Stimulated activated effector memory CD8-positive, alpha-beta T cell treated with anti-CD3 and anti-CD28 coated beads, Interleukin-12 subunit alpha, Interleukin-12 subunit beta, amount 100 ng/mL, for 72 hours (primary cell): ENCODE measurements at regions not wholly inside any gene's neighbourhood (a gene's known extent, or its start where the extent isn't known, plus 50 kb on each side); places are given as distances from the start of the nearest gene placed in this dataset.
"Not testable (repeated sequence)": the region's sequence is repeated elsewhere in the genome, so short reads cannot be mapped to it uniquely, and the experiment has no call there.

ENCODE experiments used
- ATAC-seq: fragments of 150-1000 bp; cut with Tn5 transposase; 2 replicates; pipeline ENCODE4 v1.10.0; 2021
- DNase-seq, 2 donors: peaks; one replicate each; pipeline ENCODE4 v3.0.0; 2021 to 2022; ENCODE audit warnings: low spot score in 2 of 2
- H3K27ac Mint-ChIP-seq: one replicate; pipeline ENCODE4 v1.8.0; 2022; ENCODE audit warnings: mild to moderate bottlenecking, mixed read lengths
- H3K36me3 Mint-ChIP-seq: one replicate; pipeline ENCODE4 v1.8.0; 2022; ENCODE audit warnings: mild to moderate bottlenecking, mixed read lengths
- H3K4me1 Mint-ChIP-seq: one replicate; pipeline ENCODE4 v1.8.0; 2022; ENCODE audit warnings: mixed read lengths
- H3K4me3 Mint-ChIP-seq: one replicate; pipeline ENCODE4 v1.8.0; 2022; ENCODE audit warnings: mild to moderate bottlenecking, mixed read lengths
- H3K9me3 Mint-ChIP-seq: one replicate; pipeline ENCODE4 v1.8.0; 2022; ENCODE audit warnings: mixed read lengths

DNA sequence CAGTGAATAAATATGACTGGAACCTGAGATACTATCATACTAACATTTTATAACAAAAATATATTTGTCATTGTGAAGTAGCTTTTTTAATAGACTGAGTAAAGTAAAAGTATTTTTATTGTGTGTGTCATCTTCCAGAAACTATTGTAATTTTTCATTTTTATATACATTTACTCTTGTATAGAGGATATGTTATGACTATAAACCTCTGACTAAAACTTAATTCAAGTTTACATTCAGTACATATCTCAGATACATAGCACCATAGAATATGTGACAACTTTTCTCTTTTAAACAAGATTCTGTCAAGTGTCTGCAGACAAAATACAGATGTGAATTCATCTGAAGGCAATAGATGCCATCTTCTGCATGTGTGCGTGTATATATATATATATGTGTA is 704.3 kb downstream of the SLITRK1 start:
- Mint-ChIP-seq H3K27ac (no peak overlapping the region), H3K36me3 (no peaks in the 10 kb centered on the region), H3K4me3 (no peak overlapping the region), H3K9me3 (peaks cover 19% of the 10 kb centered on the region), H3K4me1 (no peaks in the 10 kb centered on the region)
- no peak for DNase-seq
- ATAC-seq, result no peak

DNA sequence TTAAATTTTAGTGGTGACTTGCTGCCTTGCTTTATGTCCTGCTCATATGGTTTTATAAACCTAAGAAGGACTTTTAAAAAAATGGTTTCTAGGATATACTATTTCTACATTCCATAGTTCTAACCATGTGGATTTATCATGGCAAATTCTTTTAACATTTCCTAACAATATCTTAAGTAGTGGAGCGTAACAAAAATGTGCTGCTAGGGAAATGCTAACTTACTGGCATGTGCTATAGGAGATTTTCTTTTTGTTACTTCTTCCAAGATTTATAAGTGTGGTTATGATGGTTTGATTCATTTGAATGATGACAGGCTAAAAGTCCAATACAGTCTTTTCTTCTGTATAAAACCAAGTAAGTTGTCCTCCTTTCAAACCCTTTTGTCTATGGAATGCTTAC is 713.7 kb downstream of the SLITRK1 start:
- Mint-ChIP-seq H3K9me3 (peaks cover 15% of the 10 kb centered on the region), H3K4me3 (no peak overlapping the region), H3K27ac (no peak overlapping the region), H3K4me1 (no peaks in the 10 kb centered on the region), H3K36me3 (no peaks in the 10 kb centered on the region)
- no peak for ATAC-seq
- no peak for DNase-seq

DNA sequence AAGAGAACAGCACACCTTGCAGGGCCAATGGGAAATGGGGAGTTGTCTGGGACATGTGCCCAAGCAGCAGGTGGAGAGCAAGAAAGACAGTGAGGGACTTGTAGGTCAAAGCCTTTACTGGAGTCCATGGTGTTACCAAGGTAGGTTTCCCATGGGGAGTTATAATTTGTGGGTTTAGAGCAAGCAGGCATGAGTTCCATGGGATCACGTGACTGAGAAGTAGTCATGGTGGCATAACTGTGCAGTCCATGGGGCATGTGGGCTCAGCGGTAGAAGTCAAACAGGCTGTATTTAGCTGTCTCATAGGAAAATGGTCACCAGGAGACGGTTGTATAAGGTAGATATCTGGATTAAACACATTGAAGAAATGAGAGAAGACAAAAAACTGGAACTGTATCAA is 715.1 kb downstream of the SLITRK1 start:
- no peaks in the 10 kb centered on the region for H3K4me1 Mint-ChIP-seq
- peaks cover 6% of the 10 kb centered on the region for H3K9me3 Mint-ChIP-seq
- ATAC-seq, result no peak
- H3K4me3 Mint-ChIP-seq, result no peak overlapping the region
- DNase-seq, result no peak
- no peaks in the 10 kb centered on the region for H3K36me3 Mint-ChIP-seq
- no peak overlapping the region for H3K27ac Mint-ChIP-seq

DNA sequence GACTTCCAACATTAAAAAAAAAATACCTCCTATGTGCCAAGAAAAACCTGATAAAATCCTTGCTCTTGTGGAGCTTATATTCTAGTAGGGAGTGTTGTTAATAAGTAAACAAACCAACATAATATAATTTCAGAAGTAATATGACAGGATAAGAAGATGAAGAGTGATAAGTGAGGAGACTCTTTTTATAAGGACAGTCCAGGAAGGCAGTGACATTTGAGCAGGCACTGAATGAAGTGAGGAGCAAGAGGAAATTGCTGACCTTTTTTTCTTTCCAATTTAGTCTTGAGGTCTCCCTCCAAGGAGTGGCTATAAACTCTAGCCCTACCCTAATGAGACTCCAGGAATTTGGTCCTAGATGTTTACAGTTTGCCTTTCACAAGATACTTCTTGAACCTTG is 715.7 kb downstream of the SLITRK1 start:
- ATAC-seq, result no peak
- no peak overlapping the region for H3K27ac Mint-ChIP-seq
- peaks cover 6% of the 10 kb centered on the region for H3K9me3 Mint-ChIP-seq
- no peak overlapping the region for H3K4me3 Mint-ChIP-seq
- no peaks in the 10 kb centered on the region for H3K36me3 Mint-ChIP-seq
- no peaks in the 10 kb centered on the region for H3K4me1 Mint-ChIP-seq
- DNase-seq, result no peak

DNA sequence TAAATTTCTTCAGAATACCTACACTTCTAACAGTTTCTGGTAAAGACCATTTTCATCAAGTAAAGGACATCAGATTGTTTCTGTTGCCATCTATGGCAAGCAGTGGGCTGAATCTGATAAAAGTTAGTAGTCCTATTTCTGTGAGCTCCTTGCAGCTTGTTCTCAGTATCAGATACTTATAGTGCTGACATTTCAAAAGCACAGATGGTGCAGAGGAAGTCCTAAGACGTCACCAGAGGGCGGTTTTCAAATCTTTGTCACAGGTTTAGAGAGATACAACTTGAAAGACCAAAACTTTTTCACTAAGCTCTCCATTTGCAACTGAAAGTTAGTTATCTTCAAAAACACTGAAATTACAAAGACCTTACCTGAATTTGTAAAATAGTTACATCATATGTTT is 719.8 kb downstream of the SLITRK1 start:
- no peak for DNase-seq
- Mint-ChIP-seq H3K27ac (no peak overlapping the region), H3K36me3 (no peaks in the 10 kb centered on the region), H3K9me3 (peaks cover 6% of the 10 kb centered on the region), H3K4me3 (no peak overlapping the region), H3K4me1 (no peaks in the 10 kb centered on the region)
- ATAC-seq, result no peak

DNA sequence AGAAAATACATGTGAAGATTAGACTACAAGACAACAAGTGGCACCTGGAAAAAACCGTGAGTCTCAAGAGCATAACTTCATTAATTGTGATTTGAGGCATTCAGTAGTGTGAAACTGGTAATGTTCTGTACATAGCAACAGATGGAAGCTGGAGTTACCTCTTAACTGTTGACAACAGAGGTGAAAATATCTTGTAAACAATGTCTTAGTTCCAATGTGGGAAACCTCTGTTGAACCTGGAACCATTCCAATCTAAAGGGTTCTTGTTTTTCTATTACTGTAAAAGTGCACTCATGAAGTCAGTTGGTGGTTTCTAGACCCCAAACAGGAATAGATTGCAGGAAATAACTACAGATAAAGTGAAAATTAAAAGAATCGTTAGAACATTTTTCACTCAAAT is 728.4 kb downstream of the SLITRK1 start:
- Mint-ChIP-seq H3K4me3 (no peak overlapping the region), H3K4me1 (no peaks in the 10 kb centered on the region), H3K27ac (no peak overlapping the region), H3K9me3 (peaks cover 5% of the 10 kb centered on the region), H3K36me3 (no peaks in the 10 kb centered on the region)
- DNase-seq (no peak), ATAC-seq (no peak)

DNA sequence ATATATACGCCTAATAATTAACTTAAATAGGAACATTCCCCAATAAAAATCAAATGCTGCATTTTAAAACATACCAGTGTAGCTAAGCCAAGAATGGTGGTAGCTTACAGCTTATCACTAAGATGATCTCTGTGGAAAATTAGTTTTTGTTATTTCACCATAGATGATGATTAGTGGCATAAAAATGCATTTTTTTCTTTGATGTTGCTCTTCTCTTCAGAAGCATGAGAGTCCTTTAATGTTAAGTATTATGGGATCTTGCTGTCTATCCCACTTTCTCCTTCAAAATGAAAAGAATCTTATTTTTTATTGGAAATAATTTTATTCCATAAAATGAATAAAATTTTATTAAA is 731.0 kb downstream of the SLITRK1 start:
- ATAC-seq (no peak), DNase-seq (no peak)
- no peaks in the 10 kb centered on the region for H3K36me3 Mint-ChIP-seq
- peaks cover 7% of the 10 kb centered on the region for H3K9me3 Mint-ChIP-seq
- H3K4me1 Mint-ChIP-seq, result no peaks in the 10 kb centered on the region
- H3K27ac Mint-ChIP-seq, result no peak overlapping the region
- no peak overlapping the region for H3K4me3 Mint-ChIP-seq

DNA sequence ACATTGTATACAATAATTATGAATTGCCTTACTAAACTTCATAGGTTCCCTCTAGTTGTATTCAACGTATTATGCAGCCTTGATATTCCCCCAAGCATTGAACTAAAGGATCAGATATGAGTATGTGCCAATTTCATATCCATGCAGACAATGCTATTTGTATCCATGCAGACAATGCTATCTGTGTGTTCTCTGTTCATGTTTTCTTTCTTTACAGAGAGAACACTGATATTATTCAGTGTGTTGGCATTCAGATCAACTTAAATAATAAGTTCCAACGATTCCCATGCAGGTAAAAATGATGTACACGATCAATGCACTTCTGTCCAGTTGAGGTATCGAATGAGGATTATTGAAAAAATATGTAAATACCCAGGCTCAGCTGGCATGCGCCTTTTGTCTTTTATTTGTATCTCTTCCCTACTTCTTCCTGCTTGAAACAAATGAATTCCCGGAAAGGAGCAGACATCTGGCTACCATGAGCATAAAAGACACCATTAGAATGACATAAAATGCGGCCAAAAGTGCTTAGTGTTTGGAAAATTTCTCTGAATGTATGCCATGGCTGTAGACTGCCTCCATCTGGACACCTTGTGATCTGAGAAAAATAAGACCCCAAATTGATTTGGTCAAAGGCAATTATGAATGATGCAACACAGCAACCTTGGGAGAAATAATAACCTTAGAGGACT is 731.5 kb downstream of the SLITRK1 start:
- DNase-seq (no peak), ATAC-seq (no peak)
- Mint-ChIP-seq H3K27ac (no peak overlapping the region), H3K36me3 (no peaks in the 10 kb centered on the region), H3K4me1 (no peaks in the 10 kb centered on the region), H3K4me3 (no peak overlapping the region), H3K9me3 (peaks cover 7% of the 10 kb centered on the region)

DNA sequence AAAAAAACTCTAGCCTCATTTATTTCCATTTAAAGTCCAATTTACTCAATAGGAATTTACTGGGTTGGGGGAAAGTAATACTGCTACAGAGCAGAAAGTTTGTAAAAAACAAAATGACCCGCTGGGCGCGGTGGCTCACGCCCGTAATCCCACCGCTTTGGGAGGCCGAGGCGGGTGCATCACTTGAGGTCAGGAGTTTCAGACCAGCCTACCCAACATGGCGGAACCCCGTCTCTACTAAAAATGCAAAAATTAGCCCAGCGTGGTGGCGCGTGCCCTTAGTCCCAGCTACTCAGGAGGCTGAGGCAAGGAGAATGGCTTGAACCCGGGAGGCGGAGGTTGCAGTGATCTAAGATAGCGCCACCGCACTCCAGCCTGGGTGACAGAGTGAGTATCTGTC is 745.6 kb downstream of the SLITRK1 start:
- H3K9me3 Mint-ChIP-seq, result peaks cover 2% of the 10 kb centered on the region
- DNase-seq (no peak), ATAC-seq (no peak)
- H3K36me3 Mint-ChIP-seq, result no peaks in the 10 kb centered on the region
- H3K4me1 Mint-ChIP-seq, result no peaks in the 10 kb centered on the region
- H3K4me3 Mint-ChIP-seq, result no peak overlapping the region
- H3K27ac Mint-ChIP-seq, result no peak overlapping the region

DNA sequence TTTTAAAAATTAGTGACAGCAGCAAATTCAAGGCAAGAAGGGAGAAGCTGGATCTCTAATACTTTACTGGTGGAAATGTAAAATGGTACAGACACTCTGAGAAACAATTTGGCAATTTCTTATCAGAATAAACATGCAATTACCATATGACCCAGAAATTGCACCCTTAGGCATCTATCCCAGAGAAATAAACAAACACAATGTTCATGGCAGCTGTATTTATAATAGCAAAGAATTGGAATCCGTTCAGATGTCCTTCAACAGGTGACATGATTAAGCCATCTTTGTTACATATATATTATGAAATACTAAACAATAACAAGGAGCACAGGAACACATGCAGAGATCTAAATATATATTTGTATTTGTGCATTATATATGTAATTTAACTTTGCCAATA is 756.5 kb downstream of the SLITRK1 start:
- ATAC-seq, result no peak
- Mint-ChIP-seq H3K36me3 (no peaks in the 10 kb centered on the region), H3K9me3 (peaks cover 2% of the 10 kb centered on the region), H3K4me1 (no peaks in the 10 kb centered on the region), H3K4me3 (no peak overlapping the region), H3K27ac (no peak overlapping the region)
- no peak for DNase-seq

DNA sequence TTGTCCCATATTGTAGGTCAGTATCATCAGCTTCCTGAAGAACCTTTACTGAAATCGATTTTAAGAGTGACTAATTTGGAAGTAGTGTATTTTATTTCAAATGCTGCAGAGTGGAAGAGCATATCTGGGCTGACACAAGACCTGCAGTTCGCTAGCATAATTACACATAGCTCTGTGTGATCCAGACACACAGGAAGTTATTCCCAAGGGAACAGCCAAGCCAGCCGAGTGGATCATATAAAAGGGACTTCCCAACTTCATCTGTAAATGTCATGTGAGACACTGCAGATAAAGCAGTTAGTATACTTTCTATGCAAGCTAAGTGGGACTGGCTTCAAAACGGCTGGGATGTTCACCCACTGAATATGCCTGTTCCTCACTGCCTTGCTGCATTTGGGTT is 760.4 kb downstream of the SLITRK1 start:
- Mint-ChIP-seq H3K9me3 (peaks cover 2% of the 10 kb centered on the region), H3K27ac (no peak overlapping the region), H3K36me3 (no peaks in the 10 kb centered on the region), H3K4me3 (no peak overlapping the region), H3K4me1 (no peaks in the 10 kb centered on the region)
- no peak for DNase-seq
- no peak for ATAC-seq

DNA sequence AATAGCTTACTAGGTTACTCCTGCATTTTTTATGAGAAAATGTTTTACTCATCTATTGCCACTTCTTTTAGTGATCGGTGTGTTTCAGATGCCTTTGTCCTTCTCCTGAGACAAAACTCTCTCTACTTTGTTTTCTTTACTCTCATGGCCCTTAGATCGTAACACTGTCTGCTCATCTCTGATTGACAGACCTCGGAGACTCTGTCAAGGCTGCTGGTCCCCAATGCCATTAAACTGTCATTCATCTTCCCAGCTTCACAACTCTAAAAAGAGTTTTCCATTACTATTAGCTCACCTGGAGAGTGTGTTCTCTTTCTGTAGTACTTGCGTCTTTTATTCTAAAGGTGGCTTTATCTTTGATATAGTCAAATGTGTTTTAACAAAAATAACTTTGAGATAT is 765.2 kb downstream of the SLITRK1 start:
- DNase-seq (no peak), ATAC-seq (no peak)
- Mint-ChIP-seq H3K27ac (no peak overlapping the region), H3K4me1 (no peaks in the 10 kb centered on the region), H3K4me3 (no peak overlapping the region), H3K36me3 (no peaks in the 10 kb centered on the region), H3K9me3 (peaks cover 5% of the 10 kb centered on the region)

DNA sequence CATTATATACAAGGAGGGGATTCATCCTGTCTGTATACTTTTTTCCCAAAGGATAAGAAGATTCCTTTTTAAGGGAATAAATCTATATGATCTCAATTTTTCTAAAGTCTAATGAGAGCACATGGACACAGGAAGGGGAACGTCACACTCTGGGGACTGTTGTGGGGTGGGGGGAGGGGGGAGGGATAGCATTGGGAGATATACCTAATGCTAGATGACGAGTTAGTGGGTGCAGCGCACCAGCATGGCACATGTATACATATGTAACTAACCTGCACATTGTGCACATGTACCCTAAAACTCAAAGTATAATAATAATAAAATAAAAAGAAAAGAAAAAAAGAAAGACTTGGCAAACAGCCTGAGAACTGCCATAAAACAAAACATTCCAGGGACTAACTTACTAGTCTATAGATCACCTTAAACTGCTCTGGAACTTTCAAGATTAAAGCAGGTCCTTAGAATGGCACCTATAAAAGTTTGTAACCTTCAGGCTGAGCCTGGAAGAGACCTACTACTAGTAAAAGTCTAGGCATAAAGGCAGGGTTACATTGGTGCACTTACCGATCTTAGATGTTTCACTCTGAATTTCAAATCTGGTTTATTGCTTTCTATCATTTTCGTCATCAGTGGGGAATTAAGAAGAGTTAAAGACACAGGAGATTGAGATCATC is 780.6 kb downstream of the SLITRK1 start:
- peaks cover 16% of the 10 kb centered on the region for H3K9me3 Mint-ChIP-seq
- ATAC-seq, DNase-seq, H3K4me1 Mint-ChIP-seq, H3K27ac Mint-ChIP-seq, H3K4me3 Mint-ChIP-seq, H3K36me3 Mint-ChIP-seq: not testable (repeated sequence)

DNA sequence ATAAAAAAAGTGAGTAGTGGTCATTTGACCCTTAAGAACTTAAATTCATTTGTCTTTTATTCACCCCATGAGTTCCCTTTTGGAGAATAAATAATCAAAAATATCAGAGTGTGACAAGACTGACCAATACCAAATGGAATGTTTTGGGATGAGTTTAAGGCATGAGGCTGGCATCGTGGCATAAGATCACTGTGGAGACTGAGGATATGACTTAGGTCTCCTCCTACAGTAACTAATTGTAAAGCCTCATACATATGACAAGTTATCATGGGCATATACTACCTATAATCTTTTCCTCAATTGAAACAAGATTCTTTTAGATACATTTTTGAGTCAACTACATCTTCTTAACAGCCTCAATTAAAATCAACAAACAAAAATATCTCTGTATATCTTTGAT is 782.0 kb downstream of the SLITRK1 start:
- ATAC-seq (no peak), DNase-seq (no peak)
- H3K4me1 Mint-ChIP-seq, result no peaks in the 10 kb centered on the region
- H3K27ac Mint-ChIP-seq, result no peak overlapping the region
- peaks cover 18% of the 10 kb centered on the region for H3K9me3 Mint-ChIP-seq
- no peak overlapping the region for H3K4me3 Mint-ChIP-seq
- no peaks in the 10 kb centered on the region for H3K36me3 Mint-ChIP-seq

DNA sequence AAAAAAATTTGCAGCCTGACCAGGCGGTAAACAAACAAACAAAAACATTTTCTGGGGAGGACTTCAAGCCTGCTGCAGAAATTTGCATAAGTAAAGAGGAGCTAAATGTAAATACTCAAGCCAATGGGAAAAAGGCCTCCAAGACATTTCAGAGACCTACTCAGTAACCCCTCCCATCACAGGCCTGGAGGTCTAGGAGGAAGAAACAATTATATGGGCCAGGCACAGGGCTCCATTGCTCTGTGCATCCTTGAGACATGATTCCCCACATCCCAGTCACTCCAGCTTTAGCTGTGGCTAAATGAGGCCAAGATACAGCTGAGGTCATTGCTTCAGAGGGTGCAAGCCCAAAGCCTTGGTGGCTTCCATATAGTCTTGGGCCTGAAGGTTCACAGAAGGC is 793.4 kb downstream of the SLITRK1 start:
- Mint-ChIP-seq H3K9me3 (peaks cover 12% of the 10 kb centered on the region), H3K36me3 (no peaks in the 10 kb centered on the region), H3K4me1 (no peaks in the 10 kb centered on the region), H3K27ac (no peak overlapping the region), H3K4me3 (no peak overlapping the region)
- ATAC-seq (no peak), DNase-seq (no peak)

DNA sequence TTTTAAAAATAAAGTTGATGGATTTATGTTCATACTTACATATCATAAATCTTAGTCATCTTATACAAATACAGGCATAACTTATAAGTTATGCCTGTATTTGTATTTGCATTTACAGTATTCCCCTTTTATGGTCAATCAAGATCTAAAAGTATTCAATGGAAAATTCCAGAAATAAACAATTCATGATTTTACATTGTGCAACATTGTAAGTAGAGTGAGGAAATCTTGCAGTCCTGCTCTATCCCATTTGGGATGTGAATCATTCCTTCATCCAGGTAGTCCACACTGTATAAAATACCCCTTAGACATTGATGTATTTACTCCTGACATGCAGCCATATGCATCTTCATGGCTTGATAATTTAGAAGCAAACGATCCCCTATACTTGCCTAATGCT is 795.3 kb downstream of the SLITRK1 start:
- DNase-seq, result no peak
- Mint-ChIP-seq H3K27ac (no peak overlapping the region), H3K4me1 (no peaks in the 10 kb centered on the region), H3K36me3 (no peaks in the 10 kb centered on the region), H3K9me3 (peaks cover 19% of the 10 kb centered on the region), H3K4me3 (no peak overlapping the region)
- no peak for ATAC-seq
